Peyer's patch (tissue), 4 donors: ENCODE measurements at regions not wholly inside any gene's neighbourhood (a gene's known extent, or its start where the extent isn't known, plus 50 kb on each side); places are given as distances from the start of the nearest gene placed in this dataset.
"Not testable (repeated sequence)": the region's sequence is repeated elsewhere in the genome, so short reads cannot be mapped to it uniquely, and the experiment has no call there.

ENCODE experiments used
- DNase-seq, 3 donors: peaks; one replicate each; pipeline ENCODE4 v3.0.0-alpha.2; 2017 to 2019
- H3K27ac ChIP-seq, 4 donors: fragments of 200-600 bp; sonication (generic); one replicate each; pipeline ENCODE4 v1.5.1; 2016 to 2019
- H3K27me3 ChIP-seq, 2 donors: fragments of 200-600 bp; sonication (generic); one replicate each; pipeline ENCODE4 v1.5.1; 2019
- H3K36me3 ChIP-seq, 3 donors: fragments of 200-600 bp; sonication (generic); one replicate each; pipeline ENCODE4 v1.5.1; 2016 to 2019
- H3K4me1 ChIP-seq, 4 donors: fragments of 200-600 bp; sonication (generic); one replicate each; pipeline ENCODE4 v1.5.1; 2016 to 2019
- H3K4me3 ChIP-seq, 4 donors: fragments of 200-600 bp; sonication (generic); 1 replicate in 3 of 4; 2 replicates in 1 of 4; pipeline ENCODE4 v1.5.1; 2016 to 2019; ENCODE audit warnings: mild to moderate bottlenecking in 1 of 4
- H3K9me3 ChIP-seq, 4 donors: fragments of 200-600 bp; sonication (generic); one replicate each; pipeline ENCODE4 v1.5.1; 2016 to 2019; ENCODE audit warnings: mild to moderate bottlenecking in 1 of 4
- POLR2A ChIP-seq, 2 donors: fragments of 450-650 bp; IDR thresholded peaks; one replicate each; pipeline ENCODE4 v1.5.1; 2017; ENCODE audit warnings: antibody characterized with exemption in 2 of 2, mild to moderate bottlenecking in 2 of 2, moderate library complexity in 2 of 2
- TF ChIP-seq, protein P1 (sequence below), 6 experiments: fragments of 450-650 bp in 4 of 6; fragments of 200-600 bp in 2 of 6; sonication (generic) in 1 of 6; IDR thresholded peaks; one replicate each; pipeline ENCODE4 v1.5.1; 2017 to 2019; ENCODE audit warnings: antibody characterized with exemption in 6 of 6, mild to moderate bottlenecking in 3 of 6, moderate library complexity in 1 of 6

DNA sequence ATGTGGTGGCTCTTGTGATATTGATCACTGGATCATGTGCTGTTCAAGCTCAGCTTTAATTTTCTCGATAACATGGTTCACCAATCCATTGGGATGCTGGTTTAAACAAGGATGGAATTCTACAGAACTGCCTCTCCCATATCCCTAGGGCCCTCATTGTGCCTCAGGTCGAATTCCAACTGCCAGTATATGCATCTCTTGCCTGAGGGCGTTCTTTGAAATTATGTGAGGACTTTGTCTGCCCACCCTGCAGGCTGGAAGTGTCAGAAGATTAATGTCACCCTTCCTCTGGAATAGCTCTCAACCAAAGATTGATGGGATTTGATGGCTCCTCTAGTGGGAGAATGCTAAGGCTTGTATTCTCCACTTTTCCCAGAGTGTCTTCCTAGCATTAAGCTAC, 175.6 kb upstream of the GALNT15 start:
- DNase-seq, result no peak
- TF ChIP-seq, protein P1, sequence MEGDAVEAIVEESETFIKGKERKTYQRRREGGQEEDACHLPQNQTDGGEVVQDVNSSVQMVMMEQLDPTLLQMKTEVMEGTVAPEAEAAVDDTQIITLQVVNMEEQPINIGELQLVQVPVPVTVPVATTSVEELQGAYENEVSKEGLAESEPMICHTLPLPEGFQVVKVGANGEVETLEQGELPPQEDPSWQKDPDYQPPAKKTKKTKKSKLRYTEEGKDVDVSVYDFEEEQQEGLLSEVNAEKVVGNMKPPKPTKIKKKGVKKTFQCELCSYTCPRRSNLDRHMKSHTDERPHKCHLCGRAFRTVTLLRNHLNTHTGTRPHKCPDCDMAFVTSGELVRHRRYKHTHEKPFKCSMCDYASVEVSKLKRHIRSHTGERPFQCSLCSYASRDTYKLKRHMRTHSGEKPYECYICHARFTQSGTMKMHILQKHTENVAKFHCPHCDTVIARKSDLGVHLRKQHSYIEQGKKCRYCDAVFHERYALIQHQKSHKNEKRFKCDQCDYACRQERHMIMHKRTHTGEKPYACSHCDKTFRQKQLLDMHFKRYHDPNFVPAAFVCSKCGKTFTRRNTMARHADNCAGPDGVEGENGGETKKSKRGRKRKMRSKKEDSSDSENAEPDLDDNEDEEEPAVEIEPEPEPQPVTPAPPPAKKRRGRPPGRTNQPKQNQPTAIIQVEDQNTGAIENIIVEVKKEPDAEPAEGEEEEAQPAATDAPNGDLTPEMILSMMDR (IDR thresholded peaks at IDR 0.05), result no peak
- no peak for TF ChIP-seq POLR2A (IDR thresholded peaks at IDR 0.05)
- H3K27ac ChIP-seq, result no peak overlapping the region
- H3K9me3 ChIP-seq, result no peaks in the 10 kb centered on the region
- H3K27me3 ChIP-seq, result no peaks in the 10 kb centered on the region
- no peaks in the 10 kb centered on the region for H3K36me3 ChIP-seq
- H3K4me3 ChIP-seq, result no peak overlapping the region
- H3K4me1 ChIP-seq, result no peaks in the 10 kb centered on the region

DNA sequence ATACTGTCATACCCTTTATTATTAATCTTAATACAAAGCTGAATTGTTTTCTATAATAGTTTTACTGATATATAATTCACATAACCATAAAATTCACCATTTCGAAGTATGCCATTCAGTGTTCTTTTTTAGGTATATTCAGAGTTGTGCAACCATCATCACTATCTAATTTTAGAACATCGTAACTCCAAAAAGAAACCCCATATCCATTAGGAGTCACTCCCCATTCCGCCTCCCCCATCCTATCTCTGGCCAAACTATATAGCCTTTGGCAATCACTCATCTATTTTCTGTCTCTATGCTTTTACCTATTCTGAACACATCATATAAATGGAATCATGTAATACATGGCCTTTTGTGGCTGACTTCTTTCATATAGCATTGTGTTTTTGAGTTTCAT, 169.7 kb upstream of the GALNT15 start:
- no peak overlapping the region for H3K4me3 ChIP-seq
- TF ChIP-seq, protein P1 (IDR thresholded peaks at IDR 0.05), result no peak

DNA sequence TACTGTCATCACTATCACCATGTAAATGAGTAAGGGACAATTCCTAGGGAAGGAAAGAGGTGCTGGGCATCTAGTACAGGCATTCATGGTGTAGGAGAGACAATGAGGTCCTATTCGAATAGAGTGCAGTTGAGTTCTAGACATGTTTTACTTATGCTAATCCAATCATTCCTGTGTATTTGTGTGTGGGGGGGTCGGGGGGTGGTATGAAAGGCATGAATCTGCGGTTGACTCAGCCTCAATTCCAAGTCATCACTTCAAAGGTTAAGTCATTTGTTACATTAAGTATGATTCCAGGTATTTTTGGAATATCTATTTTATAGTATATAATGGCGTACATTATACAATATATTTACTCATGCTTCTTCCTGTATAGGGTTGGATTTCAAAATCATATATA, 163.1 kb upstream of the GALNT15 start:
- H3K9me3 ChIP-seq, result no peaks in the 10 kb centered on the region
- H3K36me3 ChIP-seq, result no peaks in the 10 kb centered on the region
- no peaks in the 10 kb centered on the region for H3K4me1 ChIP-seq
- H3K27ac ChIP-seq, result no peak overlapping the region
- H3K4me3 ChIP-seq, result no peak overlapping the region
- TF ChIP-seq, protein P1 (IDR thresholded peaks at IDR 0.05), result no peak
- TF ChIP-seq POLR2A (IDR thresholded peaks at IDR 0.05), result no peak
- DNase-seq, result no peak
- H3K27me3 ChIP-seq, result no peaks in the 10 kb centered on the region

More for the DNA sequence above, 169.7 kb upstream of the GALNT15 start:
- Histone ChIP-seq H3K27ac (no peak overlapping the region), H3K36me3 (no peaks in the 10 kb centered on the region), H3K9me3 (no peaks in the 10 kb centered on the region), H3K4me1 (no peaks in the 10 kb centered on the region), H3K27me3 (no peaks in the 10 kb centered on the region)
- no peak for DNase-seq

DNA sequence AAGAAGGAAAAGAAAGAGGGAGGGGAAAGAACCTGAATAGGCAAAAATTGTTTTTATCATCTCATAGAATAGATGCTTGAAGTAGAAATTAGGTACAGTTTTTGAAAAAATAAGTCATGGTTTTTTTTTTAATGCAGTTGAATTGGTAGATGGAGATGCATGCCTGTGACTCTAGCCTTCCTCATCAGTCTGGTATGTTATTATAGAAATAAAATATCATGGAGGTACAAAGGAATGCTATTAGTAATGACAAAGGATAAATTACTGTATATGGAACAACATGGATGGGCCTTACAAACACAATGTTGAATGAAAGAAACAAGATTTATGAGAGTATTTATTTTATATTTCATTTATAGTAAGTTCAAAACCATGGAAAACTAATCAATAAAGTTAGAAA, 162.4 kb upstream of the GALNT15 start:
- no peaks in the 10 kb centered on the region for H3K4me1 ChIP-seq
- no peaks in the 10 kb centered on the region for H3K36me3 ChIP-seq
- H3K4me3 ChIP-seq, result no peak overlapping the region
- no peaks in the 10 kb centered on the region for H3K9me3 ChIP-seq
- DNase-seq, result no peak
- TF ChIP-seq POLR2A (IDR thresholded peaks at IDR 0.05), result no peak
- TF ChIP-seq, protein P1 (IDR thresholded peaks at IDR 0.05), result no peak
- H3K27ac ChIP-seq, result no peak overlapping the region
- no peaks in the 10 kb centered on the region for H3K27me3 ChIP-seq

DNA sequence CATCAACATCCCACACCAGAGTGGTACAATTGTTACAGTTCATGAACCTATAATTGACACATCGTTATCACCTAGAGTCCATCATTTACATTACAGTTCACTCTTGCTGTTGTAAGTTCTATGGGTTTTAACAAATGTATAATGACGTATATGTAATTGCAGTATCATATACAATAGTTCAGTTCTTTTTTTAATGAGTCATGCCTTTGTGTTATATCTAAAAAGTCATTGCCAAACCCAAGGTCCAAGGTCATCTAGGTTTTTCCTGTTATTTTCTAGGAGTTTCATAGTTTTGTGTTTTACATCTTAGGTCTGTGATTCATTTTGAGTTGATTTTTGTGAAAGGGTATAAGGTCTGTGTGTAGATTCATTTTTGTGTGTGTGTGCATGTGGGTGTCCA, 160.9 kb upstream of the GALNT15 start:
- Histone ChIP-seq H3K36me3 (no peaks in the 10 kb centered on the region), H3K27me3 (no peaks in the 10 kb centered on the region), H3K9me3 (no peaks in the 10 kb centered on the region), H3K4me3 (no peak overlapping the region), H3K27ac (no peak overlapping the region), H3K4me1 (no peaks in the 10 kb centered on the region)
- no peak for DNase-seq
- no peak for TF ChIP-seq POLR2A (IDR thresholded peaks at IDR 0.05)
- TF ChIP-seq, protein P1 (IDR thresholded peaks at IDR 0.05), result no peak

DNA sequence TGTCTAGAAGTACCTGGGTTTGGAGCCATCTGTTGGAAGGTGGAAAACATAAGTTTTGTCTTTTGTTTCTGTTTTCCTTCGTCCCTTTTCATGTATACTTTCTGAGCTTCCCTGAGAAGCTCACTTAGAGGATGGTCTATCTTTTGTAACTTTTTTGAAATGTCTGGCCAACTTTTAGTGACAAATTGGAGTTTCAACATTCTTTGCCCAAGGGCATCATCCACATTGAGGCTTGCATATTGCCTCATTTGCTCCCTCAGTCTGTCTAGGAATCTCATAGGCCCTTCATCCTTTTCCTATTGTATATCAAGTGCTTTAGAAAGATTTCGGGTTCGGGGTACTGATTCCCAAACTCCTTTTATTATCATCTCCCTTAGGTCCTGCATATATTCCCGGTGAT, 152.7 kb upstream of the GALNT15 start:
- DNase-seq, H3K27me3 ChIP-seq, H3K27ac ChIP-seq, H3K4me1 ChIP-seq, H3K36me3 ChIP-seq, H3K4me3 ChIP-seq, H3K9me3 ChIP-seq: not testable (repeated sequence)

DNA sequence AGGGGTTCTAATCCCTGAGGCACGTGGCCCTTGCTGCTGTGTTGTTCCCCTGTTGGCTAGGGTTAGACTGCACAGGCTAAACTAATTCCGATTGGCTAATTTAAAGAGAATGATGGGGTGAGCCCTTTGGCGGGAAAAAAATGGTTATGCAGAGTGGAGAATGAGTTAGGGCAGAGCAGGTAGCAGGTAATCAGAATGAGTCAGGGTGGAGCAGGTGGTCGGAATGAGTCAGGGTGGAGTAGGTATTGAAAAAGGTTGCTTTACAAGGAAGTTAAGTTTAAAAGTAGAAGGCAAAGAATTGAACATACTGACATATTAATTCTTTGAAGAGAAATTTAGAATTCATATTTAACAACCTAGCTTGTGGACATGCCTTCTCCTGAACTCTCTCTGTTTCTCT, 150.6 kb upstream of the GALNT15 start:
- H3K9me3 ChIP-seq, H3K27ac ChIP-seq, DNase-seq, H3K27me3 ChIP-seq, H3K36me3 ChIP-seq, H3K4me3 ChIP-seq, H3K4me1 ChIP-seq: not testable (repeated sequence)
